ENCODE measurements at regions not wholly inside any gene's neighbourhood (a gene's known extent, or its start where the extent isn't known, plus 50 kb on each side); places are given as distances from the start of the nearest gene placed in this dataset.
"Not testable (repeated sequence)": the region's sequence is repeated elsewhere in the genome, so short reads cannot be mapped to it uniquely, and the experiment has no call there.

- H3K4me1 Mint-ChIP-seq (ENCODE audit: low read depth), result no peaks in the 10 kb centered on the region
- H3K36me3 Mint-ChIP-seq (ENCODE audit: insufficient read depth), result no peaks in the 10 kb centered on the region
- H3K27ac Mint-ChIP-seq, result no peak overlapping the region
- no peaks in the 10 kb centered on the region for H3K27me3 Mint-ChIP-seq
- no peak for TF ChIP-seq CTCF (IDR thresholded peaks at IDR 0.05; ENCODE audit: unreplicated experiment)
- no peak overlapping the region for H3K4me3 Mint-ChIP-seq (ENCODE audit: low read depth)
- no peak for DNase-seq (ENCODE audit: low spot score, unreplicated experiment)
- H3K9me3 Mint-ChIP-seq (ENCODE audit: low read depth), result peaks cover 3% of the 10 kb centered on the region
Observed at GRCh38 chr12:127130506-127131124, 1136.4 kb upstream of the TMEM132C start.

DNA sequence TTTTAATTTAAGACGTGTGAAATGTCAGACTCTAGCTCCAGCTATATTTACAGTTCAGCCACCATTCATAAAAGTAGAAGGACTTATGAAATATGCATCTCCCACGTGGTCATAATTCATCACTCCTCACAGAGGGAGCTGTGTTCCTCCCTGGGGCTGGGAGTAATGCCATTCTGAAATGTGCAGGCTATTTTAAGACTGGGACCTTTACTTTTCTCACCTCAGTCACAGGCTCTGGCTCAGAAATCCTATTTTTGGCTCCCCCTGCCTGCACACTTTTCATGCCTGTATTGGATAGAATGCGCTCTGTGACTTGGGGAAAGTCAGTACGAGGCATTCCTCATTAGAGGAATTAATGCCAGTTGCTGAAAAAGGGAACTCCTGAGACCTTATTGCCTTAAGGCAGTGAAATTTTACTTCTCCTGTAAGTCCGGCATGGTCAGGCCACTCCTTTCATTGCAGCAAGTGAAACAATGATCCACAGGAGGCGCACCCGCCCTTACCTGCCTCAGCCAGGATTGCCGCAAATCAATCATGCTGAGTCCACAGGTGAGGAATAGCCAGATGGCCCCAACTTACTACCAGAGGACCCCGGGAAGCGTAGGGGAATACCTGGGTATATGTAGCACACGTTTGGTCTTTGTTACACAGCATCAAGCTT is 1133.2 kb upstream of the TMEM132C start:
- Mint-ChIP-seq H3K4me3 (ENCODE audit: low read depth) (no peak overlapping the region), H3K9me3 (ENCODE audit: low read depth) (peaks cover 3% of the 10 kb centered on the region), H3K27me3 (no peaks in the 10 kb centered on the region), H3K27ac (no peak overlapping the region), H3K36me3 (ENCODE audit: insufficient read depth) (no peaks in the 10 kb centered on the region), H3K4me1 (ENCODE audit: low read depth) (no peaks in the 10 kb centered on the region)
- peak; percentile 24 for TF ChIP-seq CTCF (IDR thresholded peaks at IDR 0.05; ENCODE audit: unreplicated experiment)
- DNase-seq (ENCODE audit: low spot score, unreplicated experiment), result no peak

- not testable (repeated sequence) for H3K4me1 Mint-ChIP-seq (ENCODE audit: low read depth); H3K27ac Mint-ChIP-seq; H3K27me3 Mint-ChIP-seq; H3K4me3 Mint-ChIP-seq (ENCODE audit: low read depth); H3K36me3 Mint-ChIP-seq (ENCODE audit: insufficient read depth); DNase-seq (ENCODE audit: low spot score, unreplicated experiment)
- peaks cover 16% of the 10 kb centered on the region for H3K9me3 Mint-ChIP-seq (ENCODE audit: low read depth)
Observed at GRCh38 chr12:127140864-127141484, 1126.0 kb upstream of the TMEM132C start.

GRCh38 chr12:127143020-127143419 is 1124.0 kb upstream of the TMEM132C start:
- H3K9me3 Mint-ChIP-seq (ENCODE audit: low read depth), result peaks cover 16% of the 10 kb centered on the region
- no peak for DNase-seq (ENCODE audit: low spot score, unreplicated experiment)
- H3K4me3 Mint-ChIP-seq (ENCODE audit: low read depth), result no peak overlapping the region
- no peaks in the 10 kb centered on the region for H3K4me1 Mint-ChIP-seq (ENCODE audit: low read depth)
- no peaks in the 10 kb centered on the region for H3K36me3 Mint-ChIP-seq (ENCODE audit: insufficient read depth)
- H3K27me3 Mint-ChIP-seq, result no peaks in the 10 kb centered on the region
- TF ChIP-seq CTCF (IDR thresholded peaks at IDR 0.05; ENCODE audit: unreplicated experiment), result no peak
- no peak overlapping the region for H3K27ac Mint-ChIP-seq

GRCh38 chr12:127144770-127145169 is 1122.2 kb upstream of the TMEM132C start:
- Mint-ChIP-seq H3K36me3 (ENCODE audit: insufficient read depth) (no peaks in the 10 kb centered on the region), H3K27ac (no peak overlapping the region), H3K9me3 (ENCODE audit: low read depth) (peaks cover 19% of the 10 kb centered on the region), H3K4me1 (ENCODE audit: low read depth) (no peaks in the 10 kb centered on the region), H3K4me3 (ENCODE audit: low read depth) (no peak overlapping the region), H3K27me3 (no peaks in the 10 kb centered on the region)
- no peak for DNase-seq (ENCODE audit: low spot score, unreplicated experiment)
- no peak for TF ChIP-seq CTCF (IDR thresholded peaks at IDR 0.05; ENCODE audit: unreplicated experiment)

All from progenitor cell of endocrine pancreas (in vitro differentiated cells).